Natural killer cell treated with Interleukin-12 subunit alpha and Interleukin-12 subunit beta and Interleukin-15 and Interleukin-18, amount 100 ng/mL, for 72 hours (primary cell): ENCODE measurements at regions not wholly inside any gene's neighbourhood (a gene's known extent, or its start where the extent isn't known, plus 50 kb on each side); places are given as distances from the start of the nearest gene placed in this dataset.
"Not testable (repeated sequence)": the region's sequence is repeated elsewhere in the genome, so short reads cannot be mapped to it uniquely, and the experiment has no call there.

Experiments
- ATAC-seq, 2 donors: fragments of 150-1000 bp; cut with Tn5 transposase in 1 of 2; sonication (Bioruptor Pico), chemical (Tn5 transposase) in 1 of 2; 2 replicates each; pipeline ENCODE4 v1.10.0; 2021
- DNase-seq: peaks from one replicate; pipeline ENCODE4 v3.0.0; 2022; ENCODE audit warnings: low spot score
- H3K27ac Mint-ChIP-seq, 2 donors: 1 replicate in 1 of 2; 2 replicates in 1 of 2; pipeline ENCODE4 v1.8.0; 2022; ENCODE audit warnings: mixed read lengths in 2 of 2, mild to moderate bottlenecking in 1 of 2, moderate library complexity in 1 of 2
- H3K27me3 Mint-ChIP-seq, 2 donors: 1 replicate in 1 of 2; 2 replicates in 1 of 2; pipeline ENCODE4 v1.8.0; 2022; ENCODE audit warnings: mixed read lengths in 2 of 2
- H3K36me3 Mint-ChIP-seq: one replicate; pipeline ENCODE4 v1.8.0; 2022; ENCODE audit warnings: mixed read lengths
- H3K4me1 Mint-ChIP-seq, 2 donors: 1 replicate in 1 of 2; 2 replicates in 1 of 2; pipeline ENCODE4 v1.8.0; 2022; ENCODE audit warnings: low read depth in 2 of 2, mixed read lengths in 2 of 2, mild to moderate bottlenecking in 1 of 2
- H3K4me3 Mint-ChIP-seq: one replicate; pipeline ENCODE4 v1.8.0; 2022; ENCODE audit warnings: mixed read lengths
- H3K9me3 Mint-ChIP-seq: 2 replicates; pipeline ENCODE4 v1.8.0; 2022; ENCODE audit warnings: mixed read lengths

DNA sequence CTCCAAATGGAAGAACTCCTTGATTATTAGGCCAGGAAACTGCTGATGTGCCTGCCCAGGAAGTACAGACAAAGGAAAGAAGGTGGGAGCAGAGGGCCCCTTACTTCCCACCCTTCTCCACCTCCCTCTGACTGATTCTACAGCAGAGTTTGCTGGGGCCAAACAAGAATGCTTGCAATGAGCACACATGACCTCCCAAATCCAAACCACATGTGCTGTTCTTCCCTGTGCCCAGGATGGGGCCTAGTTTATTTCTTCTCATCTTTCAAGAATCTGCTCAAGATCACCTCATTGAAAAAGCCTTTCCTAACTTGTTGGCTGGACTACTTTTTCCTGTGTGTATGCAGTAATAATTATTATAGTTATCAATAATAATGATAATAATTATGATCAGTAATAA is 286.1 kb downstream of the RAB38 start:
- no peaks in the 10 kb centered on the region for H3K4me1 Mint-ChIP-seq
- no peak for ATAC-seq
- H3K9me3 Mint-ChIP-seq, result no peaks in the 10 kb centered on the region
- DNase-seq, result no peak
- no peak overlapping the region for H3K27ac Mint-ChIP-seq
- no peak overlapping the region for H3K4me3 Mint-ChIP-seq
- H3K36me3 Mint-ChIP-seq, result no peaks in the 10 kb centered on the region
- no peaks in the 10 kb centered on the region for H3K27me3 Mint-ChIP-seq

DNA sequence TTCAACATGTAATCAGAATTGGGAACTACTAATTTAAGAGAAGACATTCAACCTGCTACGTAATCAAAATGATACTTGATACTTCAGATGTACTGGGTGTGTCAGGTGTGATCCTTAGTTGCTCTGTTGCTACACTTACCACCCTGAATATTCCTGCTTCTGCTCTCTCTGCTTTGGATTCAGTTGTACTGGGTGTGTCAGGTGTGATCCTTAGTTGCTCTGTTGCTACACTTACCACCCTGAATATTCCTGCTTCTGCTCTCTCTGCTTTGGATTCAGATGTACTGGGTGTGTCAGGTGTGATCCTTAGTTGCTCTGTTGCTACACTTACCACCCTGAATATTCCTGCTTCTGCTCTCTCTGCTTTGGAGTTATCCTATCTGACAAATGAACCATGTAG is 290.2 kb downstream of the RAB38 start:
- H3K9me3 Mint-ChIP-seq, ATAC-seq, H3K27me3 Mint-ChIP-seq, H3K4me1 Mint-ChIP-seq, H3K27ac Mint-ChIP-seq, H3K4me3 Mint-ChIP-seq, H3K36me3 Mint-ChIP-seq, DNase-seq: not testable (repeated sequence)

DNA sequence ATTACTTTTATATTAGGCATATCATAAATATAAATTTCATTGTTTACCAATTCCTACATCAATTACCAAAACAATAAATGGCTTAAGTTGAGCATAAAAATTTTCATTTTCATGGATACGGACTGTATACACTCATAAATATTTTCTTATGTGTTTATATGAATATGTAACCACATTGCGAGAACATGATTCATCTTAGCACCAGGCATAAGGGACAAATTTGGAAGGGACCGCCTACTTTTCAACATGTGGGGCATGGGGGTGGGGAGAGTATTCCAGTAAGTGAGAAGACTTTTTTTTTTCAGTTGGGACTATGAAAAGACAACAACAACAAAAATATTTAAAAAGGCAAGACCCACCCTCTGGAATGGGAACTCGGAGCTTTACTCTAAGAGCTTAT is 296.1 kb downstream of the RAB38 start:
- ATAC-seq (no peak), DNase-seq (no peak)
- Mint-ChIP-seq H3K4me3 (no peak overlapping the region), H3K27ac (no peak overlapping the region), H3K36me3 (no peaks in the 10 kb centered on the region), H3K9me3 (no peaks in the 10 kb centered on the region), H3K27me3 (no peaks in the 10 kb centered on the region), H3K4me1 (no peaks in the 10 kb centered on the region)

DNA sequence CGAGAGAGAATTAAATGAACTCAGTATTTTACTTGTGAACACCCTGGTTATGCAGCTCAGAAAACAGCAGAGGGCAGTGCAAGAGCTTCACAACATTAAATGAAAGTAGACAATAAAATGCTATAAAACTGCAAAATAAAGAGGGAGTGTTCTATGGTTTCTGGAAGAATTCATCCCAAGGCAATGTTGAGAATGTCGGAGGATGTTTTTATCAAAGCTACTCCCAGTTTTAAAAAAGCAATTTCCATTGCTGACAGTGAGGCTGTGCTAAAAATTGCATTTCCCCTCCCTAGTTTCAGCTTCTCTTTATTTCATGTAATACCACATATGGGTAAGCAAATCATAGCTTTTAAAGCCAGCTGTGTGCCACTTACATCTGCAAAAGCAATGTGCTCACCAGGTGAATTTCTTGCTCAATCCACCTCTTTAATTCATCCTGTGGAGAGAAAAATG is 296.8 kb downstream of the RAB38 start:
- Mint-ChIP-seq H3K36me3 (no peaks in the 10 kb centered on the region), H3K27ac (no peak overlapping the region), H3K4me1 (no peaks in the 10 kb centered on the region), H3K9me3 (no peaks in the 10 kb centered on the region), H3K27me3 (no peaks in the 10 kb centered on the region), H3K4me3 (no peak overlapping the region)
- ATAC-seq, result no peak
- DNase-seq, result no peak

DNA sequence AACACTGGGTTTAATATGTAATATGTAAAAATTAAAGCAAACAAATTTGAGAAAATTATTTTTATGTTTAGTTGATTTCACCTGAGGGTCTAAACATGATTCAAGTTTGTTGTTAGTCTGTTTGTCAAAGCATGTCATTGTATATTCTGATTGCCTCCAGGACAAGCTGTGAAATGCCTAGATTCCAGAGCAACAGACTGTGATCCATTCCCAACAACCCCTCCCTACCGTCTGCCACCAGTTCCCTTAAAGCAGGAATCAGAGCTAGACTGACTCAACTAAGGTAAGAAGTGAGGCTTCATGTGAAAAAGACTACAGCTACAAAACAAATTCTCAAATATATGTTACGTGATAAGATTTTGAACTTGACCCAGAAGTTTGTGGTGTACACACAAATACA is 304.2 kb downstream of the RAB38 start:
- Mint-ChIP-seq H3K36me3 (no peaks in the 10 kb centered on the region), H3K9me3 (peaks cover 4% of the 10 kb centered on the region), H3K4me3 (no peak overlapping the region), H3K4me1 (no peaks in the 10 kb centered on the region), H3K27me3 (no peaks in the 10 kb centered on the region), H3K27ac (no peak overlapping the region)
- DNase-seq (no peak), ATAC-seq (no peak)

DNA sequence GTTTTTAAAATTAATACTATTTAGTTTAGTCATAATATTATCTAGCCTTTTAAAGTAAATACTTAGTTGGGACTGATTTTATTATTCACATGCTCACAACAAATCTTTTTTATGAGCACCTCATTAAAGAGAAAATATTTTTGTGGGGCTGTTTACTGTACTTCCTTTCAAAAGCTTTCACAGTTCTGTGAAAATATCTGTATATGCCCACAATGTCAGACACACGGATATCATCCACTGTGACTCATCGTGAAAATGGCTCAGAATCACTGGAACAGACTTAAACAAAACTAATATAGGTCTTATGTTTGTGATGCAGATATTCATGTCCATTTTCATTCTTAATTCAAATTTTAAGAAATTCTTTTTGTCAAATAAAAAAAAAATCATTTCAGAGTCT is 305.2 kb downstream of the RAB38 start:
- Mint-ChIP-seq H3K9me3 (peaks cover 8% of the 10 kb centered on the region), H3K4me3 (no peak overlapping the region), H3K4me1 (no peaks in the 10 kb centered on the region), H3K27me3 (no peaks in the 10 kb centered on the region), H3K36me3 (no peaks in the 10 kb centered on the region), H3K27ac (no peak overlapping the region)
- ATAC-seq (no peak), DNase-seq (no peak)

DNA sequence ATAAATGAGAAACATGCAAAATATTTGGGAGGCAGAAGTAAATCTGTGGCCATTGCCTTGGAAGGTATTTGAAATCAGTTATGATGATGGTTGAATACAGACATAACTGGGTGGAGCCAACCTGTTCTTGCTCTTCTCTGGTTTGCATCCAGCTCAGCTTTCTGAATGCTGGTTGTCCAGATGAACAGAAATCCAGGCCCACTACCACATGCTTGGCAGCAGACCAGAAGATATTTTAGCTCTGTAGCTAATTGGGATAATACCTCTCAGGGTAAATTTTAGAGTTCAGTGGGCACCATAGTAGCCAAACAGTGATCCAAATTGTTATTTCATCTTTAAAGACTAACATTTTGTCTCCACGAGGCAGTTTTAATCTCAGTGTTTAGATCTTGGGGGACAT is 308.3 kb downstream of the RAB38 start:
- no peaks in the 10 kb centered on the region for H3K4me1 Mint-ChIP-seq
- no peaks in the 10 kb centered on the region for H3K27me3 Mint-ChIP-seq
- no peaks in the 10 kb centered on the region for H3K36me3 Mint-ChIP-seq
- ATAC-seq (no peak), DNase-seq (no peak)
- H3K27ac Mint-ChIP-seq, result no peak overlapping the region
- no peak overlapping the region for H3K4me3 Mint-ChIP-seq
- H3K9me3 Mint-ChIP-seq, result peaks cover 11% of the 10 kb centered on the region

DNA sequence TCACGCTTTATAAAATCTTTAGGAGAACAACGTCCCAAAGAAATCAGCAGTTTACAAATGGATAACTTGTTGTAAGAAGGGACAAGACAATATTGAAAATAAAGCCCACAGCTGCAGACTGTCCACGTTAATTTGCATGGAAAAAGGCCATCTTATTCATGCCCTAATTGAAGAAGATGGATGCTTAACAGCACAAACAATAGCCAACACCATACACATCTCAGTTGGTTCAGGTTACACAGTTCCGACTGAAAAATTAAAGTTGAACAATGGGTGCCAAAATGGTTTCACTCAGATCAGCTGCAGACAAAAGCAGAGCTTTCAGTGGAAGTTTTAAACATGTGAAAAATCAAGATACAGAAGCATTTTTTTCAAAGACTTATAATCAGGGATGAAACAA is 314.2 kb downstream of the RAB38 start:
- H3K27ac Mint-ChIP-seq, result no peak overlapping the region
- ATAC-seq, result no peak
- no peak for DNase-seq
- H3K9me3 Mint-ChIP-seq, result peaks cover 8% of the 10 kb centered on the region
- H3K4me3 Mint-ChIP-seq, result no peak overlapping the region
- H3K4me1 Mint-ChIP-seq, result no peaks in the 10 kb centered on the region
- no peaks in the 10 kb centered on the region for H3K27me3 Mint-ChIP-seq
- no peaks in the 10 kb centered on the region for H3K36me3 Mint-ChIP-seq

DNA sequence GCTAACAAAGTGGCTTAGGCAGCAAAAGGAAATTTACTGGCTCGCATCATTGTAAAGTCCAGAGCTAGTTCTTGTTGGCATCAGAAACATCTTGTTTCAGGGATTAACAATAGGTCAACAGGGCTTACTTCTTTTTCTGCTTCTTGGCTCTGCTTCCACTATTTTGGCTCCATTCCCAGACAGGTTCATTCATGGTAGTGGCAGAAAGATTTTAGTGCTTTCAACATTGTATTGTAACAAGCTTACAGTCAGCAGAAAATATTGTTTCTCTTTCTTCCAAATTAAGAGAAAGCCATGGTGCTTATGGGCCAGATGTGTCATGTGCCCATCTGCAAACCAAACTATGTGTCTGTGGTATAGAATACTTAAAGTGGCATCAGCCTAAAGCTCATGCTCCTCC is 315.6 kb downstream of the RAB38 start:
- DNase-seq (no peak), ATAC-seq (no peak)
- no peaks in the 10 kb centered on the region for H3K36me3 Mint-ChIP-seq
- no peak overlapping the region for H3K4me3 Mint-ChIP-seq
- no peaks in the 10 kb centered on the region for H3K27me3 Mint-ChIP-seq
- no peaks in the 10 kb centered on the region for H3K4me1 Mint-ChIP-seq
- H3K9me3 Mint-ChIP-seq, result no peaks in the 10 kb centered on the region
- H3K27ac Mint-ChIP-seq, result no peak overlapping the region

DNA sequence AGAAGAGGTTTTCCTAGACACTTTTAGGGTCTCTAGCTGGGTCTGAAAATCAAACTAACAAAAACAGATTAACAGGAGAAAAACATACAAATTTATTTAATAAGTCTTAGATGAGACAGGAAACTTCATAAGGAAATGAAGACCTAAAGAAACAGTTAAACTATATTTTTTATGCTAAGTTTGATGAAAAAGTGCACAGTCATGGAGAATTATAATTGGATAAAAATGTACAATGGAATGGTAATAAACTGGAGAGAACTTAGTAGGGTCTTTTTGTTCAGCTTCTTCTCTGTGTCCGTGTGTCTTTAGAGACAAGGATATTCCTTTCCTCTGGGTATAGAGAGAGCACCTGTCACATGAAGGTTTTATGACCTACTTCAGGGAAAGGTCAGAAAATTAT is 323.4 kb downstream of the RAB38 start:
- Mint-ChIP-seq H3K27ac (no peak overlapping the region), H3K27me3 (no peaks in the 10 kb centered on the region), H3K36me3 (no peaks in the 10 kb centered on the region), H3K4me3 (no peak overlapping the region), H3K4me1 (no peaks in the 10 kb centered on the region), H3K9me3 (peaks cover 4% of the 10 kb centered on the region)
- ATAC-seq, result no peak
- DNase-seq, result no peak

DNA sequence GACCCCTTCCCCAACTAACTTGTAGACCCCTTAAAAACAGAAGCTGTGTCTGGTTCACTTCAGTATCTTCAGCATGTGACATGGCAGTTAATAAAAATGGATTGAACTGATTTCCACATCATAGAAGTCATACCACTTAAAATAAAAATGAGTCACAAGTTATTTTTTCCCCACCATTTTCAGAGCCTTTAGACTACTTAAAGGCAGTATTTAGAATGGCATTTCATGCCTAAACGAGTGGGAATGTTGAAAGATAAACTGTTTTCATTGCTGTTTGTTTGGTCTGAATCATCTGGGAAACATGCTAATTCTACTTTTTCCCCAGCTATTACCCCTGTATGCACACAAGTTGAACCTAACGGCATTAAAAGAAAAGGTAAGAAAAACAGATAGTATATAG is 324.0 kb downstream of the RAB38 start:
- no peaks in the 10 kb centered on the region for H3K36me3 Mint-ChIP-seq
- H3K27ac Mint-ChIP-seq, result no peak overlapping the region
- DNase-seq (no peak), ATAC-seq (no peak)
- no peaks in the 10 kb centered on the region for H3K27me3 Mint-ChIP-seq
- no peaks in the 10 kb centered on the region for H3K4me1 Mint-ChIP-seq
- no peak overlapping the region for H3K4me3 Mint-ChIP-seq
- H3K9me3 Mint-ChIP-seq, result peaks cover 4% of the 10 kb centered on the region

DNA sequence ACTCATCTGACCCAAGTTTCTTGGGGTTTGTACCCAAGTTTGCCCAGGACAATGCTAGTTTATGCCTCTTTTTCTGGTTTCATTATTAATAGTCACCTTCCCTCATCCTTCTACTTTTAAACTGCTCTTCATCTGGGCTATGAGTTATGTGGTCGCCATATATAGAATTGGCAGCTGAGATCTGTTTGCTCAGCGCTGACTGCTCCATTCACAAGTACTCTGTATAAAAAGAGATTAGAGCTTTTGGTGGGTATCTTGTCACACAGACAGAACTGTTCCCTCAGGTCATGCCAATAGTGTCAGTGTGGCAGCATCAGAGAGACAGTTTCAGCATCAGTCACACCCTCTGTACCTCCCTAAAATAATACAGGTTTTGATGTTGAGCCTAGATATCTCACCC is 326.0 kb downstream of the RAB38 start:
- H3K9me3 Mint-ChIP-seq, result peaks cover 4% of the 10 kb centered on the region
- H3K36me3 Mint-ChIP-seq, result no peaks in the 10 kb centered on the region
- H3K27ac Mint-ChIP-seq, result no peak overlapping the region
- H3K27me3 Mint-ChIP-seq, result no peaks in the 10 kb centered on the region
- no peak overlapping the region for H3K4me3 Mint-ChIP-seq
- DNase-seq, result no peak
- ATAC-seq, result no peak
- H3K4me1 Mint-ChIP-seq, result no peaks in the 10 kb centered on the region

DNA sequence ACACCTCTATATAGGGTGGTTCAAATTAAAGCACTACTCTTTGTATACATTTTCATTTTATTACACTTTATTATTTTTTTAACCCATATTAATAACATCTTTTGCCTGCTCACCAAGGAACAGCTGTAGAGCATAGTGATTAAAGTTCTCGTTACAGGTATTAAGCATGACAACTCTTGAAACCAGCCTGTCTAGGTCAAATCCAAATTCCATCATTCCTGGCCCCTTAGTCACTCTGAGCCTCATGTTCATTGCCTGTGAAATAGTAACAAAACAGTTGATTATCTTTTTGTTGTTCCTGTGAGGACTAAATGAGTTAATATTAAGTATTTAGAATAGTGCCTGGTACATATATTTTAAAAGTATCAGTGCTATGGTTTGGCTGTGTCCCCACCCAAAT is 334.5 kb downstream of the RAB38 start:
- H3K9me3 Mint-ChIP-seq, result peaks cover 7% of the 10 kb centered on the region
- no peak for DNase-seq
- ATAC-seq, result no peak

DNA sequence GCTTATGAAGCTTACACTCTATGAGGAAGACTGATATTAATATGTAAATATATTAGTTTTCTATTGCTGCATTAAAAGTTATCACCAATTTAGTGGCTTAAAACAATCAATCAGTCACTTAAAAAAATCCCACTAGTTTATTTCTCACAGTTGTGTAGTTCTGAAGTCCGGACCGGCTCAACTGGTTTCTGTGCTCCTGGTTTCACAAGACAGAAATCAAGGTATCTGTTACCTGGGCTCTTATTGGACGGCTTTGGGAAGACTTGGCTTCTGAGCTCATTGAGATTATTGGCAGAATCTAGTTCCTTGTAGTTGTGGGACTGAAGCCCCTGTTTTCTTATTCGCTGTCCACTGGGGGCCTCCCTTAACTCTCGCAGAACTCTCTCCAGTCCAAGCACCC is 343.0 kb downstream of the RAB38 start:
- no peak overlapping the region for H3K27ac Mint-ChIP-seq

More for the DNA sequence above, 334.5 kb downstream of the RAB38 start:
- no peak overlapping the region for H3K27ac Mint-ChIP-seq
- H3K27me3 Mint-ChIP-seq, result no peaks in the 10 kb centered on the region
- no peaks in the 10 kb centered on the region for H3K36me3 Mint-ChIP-seq
- no peaks in the 10 kb centered on the region for H3K4me1 Mint-ChIP-seq
- no peak overlapping the region for H3K4me3 Mint-ChIP-seq

DNA sequence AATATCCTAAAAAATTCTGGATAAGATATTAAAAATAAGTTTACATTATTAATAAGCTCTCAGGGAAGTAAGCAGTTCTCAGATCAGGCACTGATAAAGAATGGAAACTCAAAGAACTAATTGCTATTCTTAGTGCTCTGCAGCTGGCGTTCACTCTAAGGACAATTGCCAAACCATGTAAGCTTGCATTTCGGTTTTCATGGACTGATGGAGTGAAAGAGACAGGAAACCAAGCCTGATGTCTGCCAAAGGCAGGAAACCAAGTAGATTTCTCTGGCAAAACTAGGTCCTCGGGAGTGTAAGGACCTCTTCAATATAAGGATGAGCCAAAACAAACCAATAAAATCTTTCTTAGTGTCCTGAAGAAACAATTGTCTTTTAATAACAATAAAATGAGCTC is 355.2 kb downstream of the RAB38 start:
- no peaks in the 10 kb centered on the region for H3K27me3 Mint-ChIP-seq
- no peaks in the 10 kb centered on the region for H3K4me1 Mint-ChIP-seq
- DNase-seq (no peak), ATAC-seq (no peak)
- no peak overlapping the region for H3K27ac Mint-ChIP-seq
- peaks cover 14% of the 10 kb centered on the region for H3K9me3 Mint-ChIP-seq
- H3K36me3 Mint-ChIP-seq, result no peaks in the 10 kb centered on the region
- H3K4me3 Mint-ChIP-seq, result no peak overlapping the region

More for the DNA sequence above, 343.0 kb downstream of the RAB38 start:
- Mint-ChIP-seq H3K4me1 (no peaks in the 10 kb centered on the region), H3K27me3 (no peaks in the 10 kb centered on the region), H3K4me3 (no peak overlapping the region), H3K9me3 (peaks cover 2% of the 10 kb centered on the region), H3K36me3 (no peaks in the 10 kb centered on the region)
- ATAC-seq (no peak), DNase-seq (no peak)
